Activated naive CD4-positive, alpha-beta T cell (primary cell): ENCODE measurements at regions not wholly inside any gene's neighbourhood (a gene's known extent, or its start where the extent isn't known, plus 50 kb on each side); places are given as distances from the start of the nearest gene placed in this dataset.

ENCODE experiments used
- DNase-seq, 4 experiments: peaks; one replicate each; lab custom pipeline; 2025; lab: John Stamatoyannopoulos, UW

GRCh38 chr3:159620281-159620680, 368.4 kb upstream of the IL12A start:
- no peak for DNase-seq

- no peak for DNase-seq
Measured at GRCh38 chr3:159620873-159621272, 367.8 kb upstream of the IL12A start.

GRCh38 chr3:159624616-159625015, 364.0 kb upstream of the IL12A start:
- no peak for DNase-seq

- no peak for DNase-seq
Measured at GRCh38 chr3:159625594-159625993, 363.0 kb upstream of the IL12A start.

- no peak for DNase-seq
Measured at GRCh38 chr3:159626598-159626997, 362.0 kb upstream of the IL12A start.

GRCh38 chr3:159627229-159627628, 361.4 kb upstream of the IL12A start:
- DNase-seq = no peak

- no peak for DNase-seq
Measured at GRCh38 chr3:159627634-159628033, 361.0 kb upstream of the IL12A start.

- DNase-seq = no peak
Measured at GRCh38 chr3:159629329-159630084, 359.1 kb upstream of the IL12A start.

- no peak for DNase-seq
Measured at GRCh38 chr3:159631226-159631625, 357.4 kb upstream of the IL12A start.

GRCh38 chr3:159632128-159632527, 356.5 kb upstream of the IL12A start:
- no peak for DNase-seq

- DNase-seq = no peak
Measured at GRCh38 chr3:159632851-159633250, 355.8 kb upstream of the IL12A start.

- DNase-seq = no peak
Measured at GRCh38 chr3:159634483-159634882, 354.2 kb upstream of the IL12A start.

GRCh38 chr3:159635047-159635641, 353.5 kb upstream of the IL12A start:
- no peak for DNase-seq

GRCh38 chr3:159637883-159638542, 350.6 kb upstream of the IL12A start:
- DNase-seq = no peak

GRCh38 chr3:159640225-159640624, 348.4 kb upstream of the IL12A start:
- DNase-seq = no peak

GRCh38 chr3:159643406-159643805, 345.2 kb upstream of the IL12A start:
- DNase-seq = no peak

- DNase-seq = no peak
Measured at GRCh38 chr3:159645874-159646273, 342.8 kb upstream of the IL12A start.

- no peak for DNase-seq
Measured at GRCh38 chr3:159649951-159650350, 338.7 kb upstream of the IL12A start.

- DNase-seq = no peak
Measured at GRCh38 chr3:159650726-159651125, 337.9 kb upstream of the IL12A start.

GRCh38 chr3:159652452-159652851, 336.2 kb upstream of the IL12A start:
- DNase-seq = no peak

GRCh38 chr3:159654183-159655134, 334.2 kb upstream of the IL12A start:
- DNase-seq = no peak

GRCh38 chr3:159655202-159655601, 333.4 kb upstream of the IL12A start:
- DNase-seq = no peak
